HepG2 (cell line): ENCODE measurements at regions not wholly inside any gene's neighbourhood (a gene's known extent, or its start where the extent isn't known, plus 50 kb on each side); places are given as distances from the start of the nearest gene placed in this dataset.

Experiments
- ATAC-seq: fragments of 200-7000 bp; cut with Tn5 transposase; 3 replicates; pipeline ENCODE4 v1.9.1; 2020; ENCODE audit warnings: mild to moderate bottlenecking, moderate library complexity
- BruUV-seq: library from RNA; stranded (reverse); fragments of 400-500 nt; replicated peaks from 2 replicates; lab custom pipeline; 2021; lab: Mats Ljungman, UMichigan
- CTCF ChIA-PET: fragments of 300-600 bp; formaldehyde crosslinking; extraction: SDS; loops from one replicate; lab custom pipeline; 2021; ENCODE audit warnings: low total read pairs, inconsistent platforms, low intra/inter-chr PET ratio; lab: Yijun Ruan, JAX
- POLR2A ChIA-PET: fragments of 350-600 bp; sonication (Branson Sonifier 250); formaldehyde crosslinking; loops from one replicate; lab custom pipeline; 2020; ENCODE audit warnings: antibody characterized with exemption, inconsistent platforms; lab: Yijun Ruan, JAX
- DNase-seq: peaks from one replicate; pipeline ENCODE4 v3.0.0-alpha.2; 2015; ENCODE audit warnings: low spot score
- FAIRE-seq: peaks from 3 replicates; lab custom pipeline; 2011; peaks lifted over from hg19 to GRCh38; lab: Jason Lieb, UNC
- H2AFZ ChIP-seq: one replicate; pipeline ENCODE4 v1.6.1; 2011; ENCODE audit warnings: low read length, inconsistent platforms
- H3K27ac ChIP-seq: fragments of 300-600 bp; 3 replicates; pipeline ENCODE4 v1.8.0; 2011; ENCODE audit warnings: mixed run types, mild to moderate bottlenecking, mixed read lengths, low read length, inconsistent platforms; ENCODE audit not compliant: insufficient read depth; ENCODE audit errors: extremely low read length
- H3K27me3 ChIP-seq, 2 experiments: fragments of 200-600 bp in 1 of 2; 2 replicates in 1 of 2; 3 replicates in 1 of 2; pipeline versions ENCODE4 v1.6.0 to v1.8.0; 2011; ENCODE audit warnings: low read length in 2 of 2, mild to moderate bottlenecking in 2 of 2, moderate library complexity in 2 of 2, inconsistent platforms in 1 of 2; ENCODE audit not compliant: insufficient read depth in 2 of 2, control insufficient read depth in 1 of 2
- H3K36me3 ChIP-seq, 2 experiments: fragments of 200-600 bp in 1 of 2; replicated peaks in 1 of 2; 2 replicates in 1 of 2; 3 replicates in 1 of 2; pipeline versions ENCODE4 v1.5.1 to v1.8.0; 2011; ENCODE audit warnings: low read length in 2 of 2, inconsistent platforms in 1 of 2; ENCODE audit not compliant: insufficient read depth in 2 of 2, control insufficient read depth in 1 of 2
- H3K4me1 ChIP-seq: 2 replicates; pipeline ENCODE4 v1.5.1; 2012; ENCODE audit warnings: low read length, inconsistent platforms; ENCODE audit not compliant: insufficient read depth
- H3K4me2 ChIP-seq: 2 replicates; pipeline ENCODE4 v1.6.0; 2011; ENCODE audit warnings: low read depth, low read length, inconsistent platforms
- H3K4me3 ChIP-seq, 3 experiments: fragments of 200-600 bp in 1 of 3; sonication (generic), shearing (Covaris generic) in 1 of 3; replicated peaks in 1 of 3; 2 replicates each; pipeline ENCODE4 v1.5.1; 2011 to 2016; ENCODE audit warnings: low read length in 3 of 3, inconsistent platforms in 2 of 3, low read depth in 2 of 3, mild to moderate bottlenecking in 2 of 3, control low read depth in 1 of 3, mixed read lengths in 1 of 3; ENCODE audit not compliant: insufficient read depth in 1 of 3
- H3K79me2 ChIP-seq: one replicate; pipeline ENCODE4 v1.6.1; 2011; ENCODE audit warnings: low read length, inconsistent platforms; ENCODE audit not compliant: insufficient read depth
- H3K9ac ChIP-seq: 2 replicates; pipeline ENCODE4 v1.6.0; 2011; ENCODE audit warnings: mild to moderate bottlenecking, low read depth, low read length, inconsistent platforms; ENCODE audit not compliant: insufficient read depth
- H3K9me3 ChIP-seq: 2 replicates; pipeline ENCODE4 v1.5.1; 2012; ENCODE audit warnings: mild to moderate bottlenecking, low read length
- H4K20me1 ChIP-seq: 2 replicates; pipeline ENCODE4 v1.6.0; 2011; ENCODE audit warnings: inconsistent platforms, mild to moderate bottlenecking, low read length, moderate library complexity; ENCODE audit not compliant: insufficient read depth
- FOSL1 ChIP-seq: sonication (generic); formaldehyde crosslinking; IDR thresholded peaks from 2 replicates; pipeline ENCODE4 v1.9.0; 2021; ENCODE audit warnings: missing genetic modification reagents, borderline replicate concordance
- HDAC6 ChIP-seq: fragments of 200-600 bp; sonication (generic); IDR thresholded peaks from 2 replicates; pipeline ENCODE4 v1.7.0; 2017; ENCODE audit warnings: mild to moderate bottlenecking, antibody characterized with exemption, low read length, low read depth
- LRRFIP1 ChIP-seq: sonication (generic); formaldehyde crosslinking; conservative IDR thresholded peaks from 2 replicates; pipeline ENCODE4 v1.4.0; 2020; ENCODE audit warnings: missing genetic modification reagents
- PHF8 ChIP-seq: sonication (generic); formaldehyde crosslinking; IDR thresholded peaks from 2 replicates; pipeline ENCODE4 v1.5.0; 2020; ENCODE audit warnings: missing genetic modification reagents
- TGIF2 ChIP-seq: IDR thresholded peaks from 2 replicates; pipeline ENCODE4 v1.6.1; 2016; ENCODE audit warnings: control low read depth, missing compliant biosample characterization
- ZBTB1 ChIP-seq: sonication (generic); formaldehyde crosslinking; IDR thresholded peaks from 2 replicates; pipeline ENCODE4 v1.4.0; 2020; ENCODE audit warnings: missing genetic modification reagents, borderline replicate concordance
- ZNF331 ChIP-seq: sonication (generic); formaldehyde crosslinking; IDR thresholded peaks from 2 replicates; pipeline ENCODE4 v1.4.0; 2020; ENCODE audit warnings: missing genetic modification reagents
- ZNF362 ChIP-seq: sonication (generic); formaldehyde crosslinking; IDR thresholded peaks from 2 replicates; pipeline ENCODE4 v1.4.0; 2020; ENCODE audit warnings: missing genetic modification reagents, mild to moderate bottlenecking, borderline replicate concordance
- ZNF577 ChIP-seq: sonication (generic); formaldehyde crosslinking; IDR thresholded peaks from 2 replicates; pipeline ENCODE4 v1.4.0; 2020; ENCODE audit warnings: mild to moderate bottlenecking, low read depth, missing genetic modification reagents, borderline replicate concordance
- ZNF605 ChIP-seq: sonication (generic); formaldehyde crosslinking; IDR thresholded peaks from 2 replicates; pipeline ENCODE4 v1.8.0; 2022; ENCODE audit warnings: mild to moderate bottlenecking, missing genetic modification reagents
- WGBS: methylation state at CpG from one replicate; pipeline ENCODE4 v1.1.6; 2017; ENCODE audit warnings: low lambda C conversion rate; 5-methylcytosine and 5-hydroxymethylcytosine counted together
- in situ Hi-C: cut with HindIII; loops from 2 replicates; pipeline ENCODE4 v1.10.0; 2017; ENCODE audit warnings: low pct_unique_long_range_greater_than_20kb; ENCODE audit not compliant: extremely low pct_ligation_motif_present
- intact Hi-C: fragments of 100-400 bp; cut with micrococcal nuclease; formaldehyde crosslinking; loops from one replicate; pipeline ENCODE4 v1.10.0; 2022; ENCODE audit not compliant: unreplicated experiment

DNA sequence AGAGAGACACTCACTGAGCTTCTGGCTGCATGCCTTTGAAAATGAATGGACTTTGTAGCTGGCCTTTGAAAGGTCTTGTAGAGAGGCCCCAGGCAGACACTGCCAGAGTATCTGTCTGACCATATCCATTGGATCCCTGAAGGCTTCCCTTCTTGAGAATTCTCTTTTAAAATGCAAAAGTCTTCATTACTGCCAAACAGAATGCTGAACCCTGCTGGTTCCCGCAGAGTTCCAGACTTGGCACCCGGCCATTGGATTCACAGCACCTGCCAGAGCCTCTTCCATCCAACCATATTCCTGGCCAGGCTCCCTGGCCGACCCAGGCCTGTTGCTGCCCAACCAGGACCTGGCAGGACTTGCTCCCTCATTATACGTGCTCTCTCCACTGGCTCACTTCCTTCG is 182.5 kb downstream of the GXYLT1 start:
- ChIA-PET POLR2A (no interaction called here), CTCF (no interaction called here)
- no peak overlapping the region for H3K4me2 ChIP-seq
- intact Hi-C loops (no loop called here), in situ Hi-C loops (no loop called here)
- no peaks in the 10 kb centered on the region for H3K27me3 ChIP-seq
- no peak overlapping the region for H3K4me3 ChIP-seq
- H2AFZ ChIP-seq: no peak overlapping the region
- ATAC-seq (peak; percentile 56; the same call in 2 of the 3 replicates), DNase-seq (no peak), FAIRE-seq (no peak)
- no peaks in the 10 kb centered on the region for H4K20me1 ChIP-seq
- BruUV-seq: no TSS peak
- H3K79me2 ChIP-seq: no peaks in the 10 kb centered on the region
- H3K27ac ChIP-seq: no peak overlapping the region
- no peaks in the 10 kb centered on the region for H3K9me3 ChIP-seq
- no peak overlapping the region for H3K9ac ChIP-seq
- peaks cover 10% of the 10 kb centered on the region; the same call in 1 of the 2 replicates for H3K4me1 ChIP-seq
- H3K36me3 ChIP-seq: no peaks in the 10 kb centered on the region
- whole genome bisulfite sequencing: 34% methylated on average over 5 of the region's 5 CpGs
- no peak for TF ChIP-seq LRRFIP1
- no peak for TF ChIP-seq ZNF605 (CRISPR knock-in tag)
- no peak for TF ChIP-seq HDAC6
- no peak for TF ChIP-seq ZNF577
- no peak for TF ChIP-seq ZNF362 (CRISPR knock-in tag)
- no peak for TF ChIP-seq PHF8 (CRISPR knock-in tag)
- TF ChIP-seq ZNF331: no peak
- TF ChIP-seq TGIF2 (CRISPR knock-in tag): no peak
- TF ChIP-seq ZBTB1 (CRISPR knock-in tag): no peak
- no peak for TF ChIP-seq FOSL1
- TF ChIP-seq, all 625 proteins: peak for 0
